HG03066 (cell line): ENCODE measurements at regions not wholly inside any gene's neighbourhood (a gene's known extent, or its start where the extent isn't known, plus 50 kb on each side); places are given as distances from the start of the nearest gene placed in this dataset.
"Not testable (repeated sequence)": the region's sequence is repeated elsewhere in the genome, so short reads cannot be mapped to it uniquely, and the experiment has no call there.

Experiments
- ATAC-seq: cut with Tn5 transposase; IDR thresholded peaks from one replicate; pipeline ENCODE4 v1.9.1; 2021; ENCODE audit warnings: low read depth; ENCODE audit not compliant: unreplicated experiment

DNA sequence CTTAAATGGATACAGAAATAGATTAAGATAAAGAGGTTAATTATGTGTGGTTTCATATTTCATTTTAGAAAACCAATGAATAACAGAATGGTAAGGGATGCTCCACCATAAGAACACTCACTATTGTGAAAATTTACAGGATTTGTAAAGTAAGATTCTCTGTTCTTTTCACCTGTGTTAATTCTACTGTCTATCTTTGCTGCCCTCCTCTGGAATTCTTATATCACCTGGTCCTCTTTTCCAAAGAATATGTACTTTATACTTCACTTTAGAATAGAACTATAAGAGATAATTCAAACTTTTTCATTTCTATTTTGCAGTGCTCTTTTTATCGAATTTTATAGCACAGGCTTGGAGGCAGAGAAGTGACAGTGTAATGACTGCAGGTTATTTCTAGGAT is 213.4 kb downstream of the LURAP1L start:
- no peak for ATAC-seq

DNA sequence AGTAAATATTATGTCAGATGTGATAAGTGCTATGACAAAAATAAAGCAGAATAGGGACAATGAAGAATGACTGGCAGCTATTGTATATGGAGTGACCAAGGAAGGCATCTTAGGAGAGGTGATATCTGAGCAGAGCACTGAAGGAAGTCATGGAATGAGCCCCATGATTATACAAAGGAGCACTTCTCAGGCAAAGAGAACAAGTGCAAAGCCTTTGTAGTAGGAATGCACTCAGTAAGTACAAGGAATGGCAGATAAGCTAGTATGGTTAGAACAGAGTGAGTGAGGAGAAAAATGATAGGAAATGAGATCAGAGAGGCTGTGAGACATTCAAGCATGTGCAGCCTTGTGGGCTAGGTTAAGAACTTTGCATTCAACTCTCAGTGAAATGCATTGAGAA is 214.8 kb downstream of the LURAP1L start:
- ATAC-seq = no peak

DNA sequence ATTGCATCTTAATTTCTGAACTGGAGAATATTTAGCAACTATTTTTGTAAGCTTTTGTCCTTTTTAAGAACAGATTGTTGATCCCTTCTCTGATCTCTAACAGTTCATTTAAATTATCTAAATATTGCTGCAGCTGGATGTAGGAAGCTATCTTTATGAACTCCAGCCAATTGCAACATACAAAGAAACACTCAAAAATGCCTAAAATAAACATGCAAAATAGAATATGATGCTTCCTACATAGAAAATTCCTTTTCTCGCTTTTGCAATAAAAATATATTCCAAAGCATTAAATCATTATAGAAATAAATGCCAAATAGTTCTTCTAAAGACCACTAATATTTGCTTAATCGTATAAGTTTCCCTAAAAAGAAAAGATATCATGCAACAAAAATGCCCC is 218.6 kb downstream of the LURAP1L start:
- ATAC-seq = no peak

DNA sequence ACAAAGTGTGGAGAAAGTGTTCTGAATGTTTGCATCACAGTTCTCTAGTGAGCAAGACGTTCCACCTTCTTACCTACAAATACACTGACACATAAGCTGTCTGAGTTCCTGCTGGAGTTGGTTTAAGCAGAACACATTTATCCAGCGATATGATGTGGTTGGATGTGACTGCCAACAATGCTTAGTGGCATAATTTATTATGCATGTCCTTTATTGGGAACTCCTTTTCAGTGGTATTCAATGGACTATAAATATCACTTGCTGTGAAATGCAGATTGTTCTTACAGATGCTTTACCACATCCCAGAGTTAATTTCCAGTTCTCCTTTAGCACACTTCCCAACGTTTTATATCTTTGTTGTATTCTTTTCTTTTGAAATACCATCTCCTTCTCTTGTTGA is 222.2 kb downstream of the LURAP1L start:
- ATAC-seq = no peak

DNA sequence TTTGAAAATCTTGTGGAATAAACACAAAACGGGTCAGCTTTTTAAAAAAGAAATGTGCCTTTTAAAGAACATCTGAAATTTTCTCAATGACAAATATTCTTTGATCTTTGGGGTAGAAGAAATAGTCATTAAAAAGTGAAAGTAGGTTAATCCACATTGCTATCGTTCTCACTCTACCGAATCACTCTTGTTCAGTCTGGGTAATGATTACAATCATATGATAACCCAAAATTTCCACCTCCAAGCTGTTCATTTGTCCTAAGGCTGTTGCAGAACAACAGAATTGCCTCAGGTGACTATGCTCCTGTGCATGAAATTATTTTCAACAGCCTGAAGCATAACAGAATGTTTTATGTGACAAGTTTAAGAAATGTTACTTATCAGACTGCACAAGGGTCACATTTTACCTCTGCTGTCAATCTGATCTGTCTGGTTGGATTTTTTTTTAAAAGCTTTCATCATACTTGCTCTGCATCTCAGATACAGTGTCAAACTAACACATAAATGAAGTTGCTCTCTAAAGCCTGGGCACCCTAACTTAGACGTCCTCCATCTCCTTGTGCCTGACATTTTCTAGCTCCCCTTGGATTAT is 227.3 kb downstream of the LURAP1L start:
- no peak for ATAC-seq

DNA sequence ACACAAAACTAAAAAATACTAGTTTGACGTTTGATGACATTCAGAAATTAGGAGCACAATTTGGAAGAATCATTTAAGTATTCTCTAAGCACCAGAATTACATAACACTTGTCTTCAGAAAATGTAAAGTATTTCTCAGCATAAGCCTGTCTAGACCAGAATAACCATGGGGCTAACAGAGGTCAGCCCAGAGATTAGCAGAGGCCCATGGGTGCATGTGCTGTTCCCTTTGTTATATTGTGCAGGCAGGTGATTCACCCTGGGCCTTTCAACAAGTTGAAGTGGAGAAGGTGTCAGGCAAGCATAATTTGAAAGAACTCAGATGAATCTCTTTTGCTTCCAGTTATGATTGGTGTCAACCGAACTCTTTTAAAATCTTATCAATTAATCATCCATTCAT is 227.9 kb downstream of the LURAP1L start:
- no peak for ATAC-seq

DNA sequence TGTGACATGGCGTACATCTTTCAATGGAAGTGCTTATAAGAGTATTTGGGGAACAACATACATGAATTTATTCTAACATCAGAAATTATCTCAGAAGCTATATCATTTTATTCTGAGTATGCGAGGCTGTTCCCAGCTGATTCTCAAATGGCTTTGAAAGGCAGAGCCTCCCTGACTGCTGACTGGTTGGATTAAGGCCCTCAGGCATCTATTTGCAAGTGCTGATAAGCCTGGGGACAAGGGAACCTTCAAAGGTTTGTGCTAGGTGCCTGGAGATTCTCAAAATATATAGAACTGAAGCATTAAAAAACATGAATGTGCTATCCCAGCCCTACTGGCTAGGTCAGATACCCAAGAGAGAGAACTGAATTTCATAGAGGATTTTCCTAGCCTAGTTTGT is 235.1 kb downstream of the LURAP1L start:
- ATAC-seq = no peak

DNA sequence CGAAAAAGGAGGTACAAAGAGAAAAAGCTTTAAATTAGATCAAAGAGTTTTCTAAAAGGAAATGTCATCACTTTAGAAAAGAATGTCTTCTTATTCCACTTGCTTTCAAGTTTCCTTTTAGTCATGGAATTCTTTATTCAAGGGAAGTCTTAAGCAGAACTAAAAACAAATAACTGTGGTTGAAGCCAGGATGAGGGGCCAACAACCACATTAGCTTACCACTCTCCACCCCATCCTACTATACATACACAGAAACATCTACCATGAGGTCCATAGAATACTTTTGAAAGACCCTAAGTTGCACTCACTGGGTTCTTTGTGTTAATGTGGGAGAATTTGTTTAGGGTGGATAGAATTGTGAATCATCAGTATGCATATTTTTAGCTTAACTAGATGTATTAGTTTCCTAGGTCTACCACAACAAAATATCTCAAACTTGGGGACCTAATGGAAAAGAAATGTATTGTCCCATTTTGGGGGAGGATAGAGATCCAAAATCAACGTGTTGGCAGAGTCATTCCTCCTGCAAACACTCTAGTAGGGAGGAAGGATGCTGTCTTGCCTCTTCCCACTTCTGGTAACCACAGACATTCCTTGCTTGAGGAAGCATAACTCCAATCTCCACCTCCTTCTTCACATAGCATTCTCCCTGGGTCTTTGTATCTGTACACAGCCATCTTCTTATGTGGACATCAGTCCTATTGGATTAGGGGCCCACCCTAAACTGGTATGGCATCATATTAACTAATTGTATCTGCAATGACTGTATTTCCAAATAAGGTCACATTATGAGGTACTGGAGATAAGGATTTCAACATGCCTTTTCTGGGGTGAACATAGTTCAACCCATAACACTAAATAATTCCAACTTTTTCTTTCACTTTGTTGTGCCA is 239.4 kb downstream of the LURAP1L start:
- no peak for ATAC-seq

DNA sequence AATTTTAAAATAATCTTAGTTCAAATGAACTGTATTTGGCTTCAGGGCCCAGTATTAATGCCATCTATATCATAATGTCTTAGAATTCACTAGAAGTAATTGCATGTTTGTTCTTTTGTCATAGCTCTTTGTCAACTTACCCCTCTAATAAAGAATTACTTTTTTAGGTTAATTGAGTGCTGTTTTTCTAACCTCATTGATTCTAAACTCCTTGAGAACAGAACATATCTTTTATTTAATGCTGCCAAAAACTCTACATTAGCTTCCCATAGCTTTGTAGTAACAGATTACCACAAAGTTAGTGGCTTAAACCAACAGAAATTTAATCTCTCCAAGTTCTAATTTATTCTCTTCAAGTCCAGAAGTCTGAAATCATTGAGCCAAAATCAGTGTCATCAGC is 242.4 kb downstream of the LURAP1L start:
- no peak for ATAC-seq

DNA sequence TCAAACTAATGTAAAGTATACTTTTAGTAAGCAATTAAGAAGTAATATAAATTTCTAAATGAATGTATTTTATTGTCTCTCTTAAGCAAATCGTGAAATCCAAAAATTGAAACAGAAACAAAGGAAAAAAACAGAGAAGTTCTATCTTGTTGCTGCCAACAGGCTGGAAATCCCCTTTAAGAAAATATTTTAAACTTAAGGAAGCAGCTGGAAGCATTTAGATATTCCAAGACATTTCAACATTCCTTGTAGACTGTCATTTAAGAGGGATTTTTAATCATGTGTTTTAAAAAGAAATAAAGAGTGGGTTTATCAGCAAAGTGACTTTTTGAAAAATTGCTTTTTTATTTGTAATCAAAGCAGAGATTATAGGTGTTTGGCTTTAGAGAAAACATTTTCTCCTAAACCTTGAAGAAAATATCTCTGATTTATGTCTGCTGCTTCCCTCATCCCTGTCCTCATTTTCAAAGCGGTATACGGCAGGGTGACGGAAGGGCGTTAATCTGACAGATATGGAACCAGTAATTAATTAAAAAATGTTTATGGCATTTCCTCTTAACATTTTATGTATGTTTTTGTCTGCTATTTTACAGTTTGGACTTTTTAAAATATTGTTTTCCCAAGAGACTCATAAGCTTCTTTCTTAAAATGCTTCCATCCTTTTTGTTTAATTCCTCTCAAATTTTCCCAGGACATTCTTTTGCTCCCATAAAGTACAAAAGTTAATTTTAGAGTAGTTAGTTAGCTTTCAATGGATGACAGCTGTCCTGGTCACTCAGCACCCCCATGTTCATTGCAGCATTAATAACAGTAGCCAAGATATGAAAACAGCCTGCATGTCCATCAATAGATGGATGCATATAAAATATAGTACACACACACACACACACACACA is 245.6 kb downstream of the LURAP1L start:
- ATAC-seq = no peak

DNA sequence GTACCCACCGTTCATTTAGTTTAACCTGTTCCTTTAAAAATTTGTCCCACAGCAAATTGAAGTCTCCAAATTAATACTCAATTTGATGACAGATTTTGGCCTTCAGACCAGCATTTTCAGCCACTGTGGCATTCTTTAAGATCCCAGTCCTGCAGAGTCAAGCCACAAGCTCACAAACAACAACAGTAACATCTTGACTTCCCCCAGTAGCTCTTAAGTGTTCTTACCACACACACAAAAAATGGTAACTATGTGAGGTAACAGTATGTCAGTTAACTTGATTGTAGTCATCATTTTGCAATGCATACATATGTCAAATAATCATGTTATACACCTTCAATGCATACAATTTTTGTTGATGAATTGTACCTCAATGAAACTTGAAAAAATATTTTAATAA is 247.9 kb downstream of the LURAP1L start:
- no peak for ATAC-seq

DNA sequence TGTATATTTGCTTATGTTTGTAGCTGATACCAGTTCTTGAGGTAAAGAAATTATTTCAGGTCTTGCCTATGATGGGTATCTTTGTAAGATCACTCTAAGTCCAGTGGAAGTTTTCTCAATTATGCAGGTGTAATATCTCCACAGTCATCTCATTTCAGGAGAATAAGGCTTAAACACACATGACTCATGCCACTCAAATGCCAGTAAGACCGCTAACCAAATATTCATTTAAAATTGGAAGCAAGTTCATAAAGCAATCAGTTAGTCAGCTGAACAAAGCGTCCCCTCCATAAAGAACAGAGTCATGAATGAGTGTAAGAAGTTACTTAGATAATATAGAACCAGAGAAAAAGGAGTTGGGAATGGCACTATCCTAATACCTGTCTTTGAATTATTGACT is 248.7 kb downstream of the LURAP1L start:
- no peak for ATAC-seq

DNA sequence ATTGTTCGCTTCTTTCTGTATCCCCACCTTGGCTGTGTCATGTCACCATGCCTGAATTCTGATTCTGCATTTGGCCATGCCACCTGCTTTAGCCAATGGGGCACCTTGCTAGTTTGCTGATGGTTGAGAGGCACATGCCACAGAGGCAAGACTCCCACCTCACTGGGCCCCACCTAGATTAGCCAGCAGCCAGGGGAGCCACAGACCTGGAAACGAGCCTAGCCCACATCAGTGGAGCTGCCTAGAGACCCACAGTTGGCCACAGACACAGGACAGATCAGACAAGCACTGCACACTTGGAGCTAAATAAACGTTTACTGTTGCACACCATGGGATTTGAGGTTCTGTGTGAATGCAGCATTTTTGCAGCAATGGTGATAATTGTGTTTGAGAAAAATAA is 252.1 kb downstream of the LURAP1L start:
- no peak for ATAC-seq

DNA sequence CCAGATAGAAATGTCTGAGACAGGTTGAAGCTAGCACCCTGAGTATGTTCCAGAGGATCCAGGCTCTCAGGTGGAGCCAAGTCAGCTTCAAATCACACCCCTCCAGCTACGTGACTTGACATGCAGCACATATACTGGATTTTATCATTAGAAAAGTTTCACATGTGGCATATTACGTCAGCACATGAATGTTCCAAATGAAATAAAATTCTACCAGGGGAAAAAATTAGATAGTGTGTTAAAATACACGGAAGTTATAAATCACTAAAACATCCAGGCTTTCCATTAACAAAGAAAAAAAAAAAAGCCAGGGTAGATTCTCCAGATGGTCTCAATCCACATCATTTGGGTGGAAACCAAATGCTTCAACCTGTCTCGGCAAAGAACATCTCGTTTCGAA is 251.6 kb downstream of the MPDZ start:
- ATAC-seq = no peak

DNA sequence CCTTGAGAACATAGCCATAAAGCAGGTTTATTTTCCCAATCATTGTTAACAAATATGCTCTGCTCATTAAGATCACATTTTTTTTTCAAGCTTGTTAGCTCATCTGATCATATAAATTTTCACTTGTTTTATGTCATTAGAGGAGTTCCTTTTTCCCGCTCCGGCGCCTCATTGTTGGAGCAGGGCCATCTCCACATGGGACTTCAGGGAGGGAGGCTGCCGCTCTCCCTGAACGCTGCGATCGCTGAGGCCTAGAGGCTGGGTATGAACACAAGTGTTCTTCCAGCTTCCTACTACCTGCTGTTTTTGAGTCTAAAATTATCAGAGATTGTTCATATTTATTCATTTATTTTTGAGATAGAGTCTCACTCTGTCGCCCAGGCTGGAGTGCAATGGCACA is 246.9 kb downstream of the MPDZ start:
- ATAC-seq = no peak

DNA sequence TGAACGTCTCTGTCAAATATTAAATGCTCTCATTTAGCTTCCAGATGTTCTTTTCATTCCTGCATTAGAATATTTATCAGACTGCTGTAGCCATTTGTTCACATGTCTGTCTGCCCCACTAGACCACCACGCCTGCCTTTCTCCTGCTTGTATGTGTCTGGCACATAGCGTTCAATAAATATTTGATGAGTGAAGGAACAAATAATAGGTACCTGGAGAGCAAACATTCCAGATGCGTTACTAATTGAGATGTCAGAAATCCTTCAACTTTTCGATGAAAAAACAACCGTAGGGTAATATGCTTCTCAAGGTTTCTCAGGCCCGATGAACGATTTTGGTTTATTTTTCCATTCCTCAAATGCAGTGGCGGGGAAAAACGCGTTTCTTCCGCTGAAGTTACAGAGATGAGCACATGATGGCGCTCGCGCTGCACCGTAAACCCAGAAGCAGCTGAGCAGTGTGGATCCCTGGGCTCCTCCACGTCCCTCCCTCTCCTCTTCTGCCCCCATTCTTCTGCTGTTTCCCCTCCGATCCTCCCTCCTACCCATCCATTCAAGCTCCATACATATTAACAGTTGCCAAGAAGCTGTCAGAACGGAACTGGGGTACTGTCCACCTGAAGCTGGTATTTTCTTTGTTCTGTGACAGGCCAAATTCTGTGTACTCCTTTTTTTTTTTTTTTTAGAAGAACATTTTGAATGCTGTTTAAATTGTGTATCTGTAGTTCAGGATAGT is 245.4 kb downstream of the MPDZ start:
- peak; percentile 70 for ATAC-seq

DNA sequence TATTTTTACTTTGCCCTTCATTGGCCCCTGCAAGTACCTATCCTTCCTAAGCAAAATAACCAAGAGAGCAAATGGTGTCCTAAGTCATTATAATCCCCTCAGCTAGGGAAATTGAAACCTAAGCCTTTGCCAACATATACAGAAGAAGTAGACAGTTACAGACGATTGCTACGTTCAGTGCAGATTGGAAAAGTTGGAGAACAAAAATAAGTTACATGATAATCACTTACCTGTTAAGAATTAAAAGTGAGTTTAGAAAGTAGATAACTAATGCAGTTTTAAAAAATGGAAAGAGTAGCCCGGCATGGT is 244.8 kb downstream of the MPDZ start:
- no peak for ATAC-seq

DNA sequence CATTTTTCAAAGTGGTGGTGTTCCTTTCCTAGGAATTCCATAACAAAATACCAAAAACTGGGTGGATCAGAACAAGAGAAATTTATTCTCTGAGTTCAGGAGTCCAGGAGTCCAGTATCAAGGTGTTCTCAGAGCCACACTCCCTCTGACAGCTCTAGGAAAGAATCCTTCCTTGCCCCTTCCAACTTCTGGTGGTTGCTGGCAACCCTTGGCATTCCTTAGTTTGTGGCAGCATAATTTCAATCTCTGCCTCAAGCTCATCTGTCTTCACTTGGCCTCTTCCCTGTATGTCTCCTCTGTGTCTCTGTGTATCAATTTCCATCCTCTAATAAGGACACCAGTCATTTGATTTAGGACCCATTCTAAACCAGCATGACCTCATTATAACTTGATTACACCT is 243.7 kb downstream of the MPDZ start:
- ATAC-seq = no peak

DNA sequence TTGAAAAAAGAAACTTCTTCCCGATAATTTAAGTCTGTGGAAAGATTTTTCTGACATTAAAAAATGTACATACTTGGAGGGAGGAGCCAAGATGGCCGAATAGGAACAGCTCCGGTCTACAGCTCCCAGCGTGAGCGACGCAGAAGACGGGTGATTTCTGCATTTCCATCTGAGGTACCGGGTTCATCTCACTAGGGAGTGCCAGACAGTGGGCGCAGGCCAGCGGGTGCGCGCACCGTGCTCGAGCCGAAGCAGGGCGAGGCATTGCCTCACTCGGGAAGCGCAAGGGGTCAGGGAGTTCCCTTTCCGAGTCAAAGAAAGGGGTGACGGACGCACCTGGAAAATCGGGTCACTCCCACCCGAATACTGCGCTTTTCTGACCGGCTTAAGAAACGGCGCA is 241.7 kb downstream of the MPDZ start:
- not testable (repeated sequence) for ATAC-seq

DNA sequence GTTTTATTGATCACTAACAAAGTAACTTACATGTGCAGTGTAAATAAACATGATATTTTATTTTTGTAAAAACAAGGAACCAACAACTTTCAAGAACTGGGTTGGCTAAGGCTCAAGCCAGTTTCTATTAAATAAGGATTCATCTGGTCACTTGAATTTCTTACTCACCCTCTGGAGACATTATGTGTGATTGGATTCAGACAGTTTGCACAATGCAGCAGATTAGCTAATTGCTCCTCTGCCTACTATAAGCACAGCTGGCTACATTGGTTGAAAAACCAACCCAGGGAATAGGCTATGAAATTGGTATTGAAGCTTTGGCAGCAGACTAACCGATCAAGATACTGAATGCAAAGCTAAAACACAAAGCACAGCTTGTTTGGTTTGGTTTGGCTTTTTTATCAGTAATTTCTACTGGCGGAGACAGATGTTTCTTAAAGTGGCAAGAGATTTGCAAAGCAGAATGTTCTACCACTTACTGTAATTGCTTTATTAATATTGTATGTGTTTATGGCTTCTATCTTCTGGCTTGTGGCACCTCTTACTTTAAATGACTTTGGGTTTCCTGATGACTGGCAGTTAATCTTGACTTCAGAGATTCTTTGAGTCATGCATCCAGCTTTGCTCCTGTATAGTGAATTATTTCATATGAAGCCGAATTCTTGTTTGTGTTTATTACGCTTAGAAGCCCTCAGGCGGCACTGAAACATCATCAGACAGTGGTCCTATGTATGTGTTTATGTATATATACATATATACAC is 231.5 kb downstream of the MPDZ start:
- ATAC-seq = no peak
